GM18870 (cell line): ENCODE measurements at regions not wholly inside any gene's neighbourhood (a gene's known extent, or its start where the extent isn't known, plus 50 kb on each side); places are given as distances from the start of the nearest gene placed in this dataset.

ENCODE experiments used
- ATAC-seq: cut with Tn5 transposase; IDR thresholded peaks from one replicate; pipeline ENCODE4 v1.9.1; 2021; ENCODE audit warnings: moderate library complexity; ENCODE audit not compliant: unreplicated experiment

GRCh38 chr9:106310782-106311181 is 552.2 kb upstream of the ZNF462 start:
- peak; percentile 46 for ATAC-seq

- ATAC-seq, result no peak
These were observed 550.1 kb upstream of the ZNF462 start for GRCh38 chr9:106312906-106313305.

- ATAC-seq, result no peak
These were observed 548.5 kb upstream of the ZNF462 start for GRCh38 chr9:106314476-106314875.

GRCh38 chr9:106321394-106322180 is 541.4 kb upstream of the ZNF462 start:
- no peak for ATAC-seq

DNA sequence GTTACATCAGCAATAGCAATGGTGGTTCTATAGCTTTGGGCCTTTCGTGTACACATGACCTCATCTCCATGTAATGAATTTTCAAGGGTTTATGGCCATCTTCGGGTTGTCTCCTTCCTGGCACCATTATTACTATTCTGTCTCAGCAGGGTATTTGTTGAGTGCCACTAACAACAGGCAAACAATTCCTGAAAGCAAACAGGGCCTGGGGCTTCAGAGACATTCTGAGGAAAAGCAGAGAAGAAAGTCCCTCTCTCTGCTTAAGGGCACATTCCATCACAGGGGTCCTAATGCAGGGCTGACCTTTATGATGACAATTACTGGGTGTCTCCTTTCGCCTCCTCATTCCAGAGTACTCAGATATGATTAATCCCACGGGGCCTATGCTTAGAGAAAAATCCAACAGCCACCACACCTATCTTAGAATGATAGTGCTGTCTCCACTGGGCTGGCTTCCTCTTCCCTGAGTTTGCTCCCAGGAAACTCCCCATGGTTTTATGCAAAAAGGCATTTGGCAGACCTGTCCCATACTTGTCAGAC is 540.2 kb upstream of the ZNF462 start:
- no peak for ATAC-seq

GRCh38 chr9:106324053-106324585 is 538.8 kb upstream of the ZNF462 start:
- no peak for ATAC-seq

- no peak for ATAC-seq
These were observed 538.2 kb upstream of the ZNF462 start for GRCh38 chr9:106324591-106325280.

DNA sequence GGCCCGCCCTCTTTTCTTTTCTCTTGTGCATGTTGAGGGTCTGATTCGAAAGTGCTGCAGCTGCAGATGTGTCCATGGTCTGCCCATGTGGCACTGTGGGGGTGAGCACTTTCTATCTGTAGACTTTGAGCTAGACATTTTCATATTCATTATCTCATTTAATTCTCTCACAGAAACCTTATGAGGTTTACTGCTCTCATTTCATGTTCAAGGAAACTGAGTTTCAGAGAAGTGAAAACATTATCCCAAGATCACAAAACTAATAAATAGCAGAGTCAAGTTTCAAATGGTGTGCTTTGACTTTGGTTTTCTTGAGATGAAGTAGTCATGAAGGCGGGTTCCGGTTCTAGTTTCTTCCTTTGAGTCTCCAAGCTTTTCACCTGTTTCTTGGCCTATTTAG is 536.5 kb upstream of the ZNF462 start:
- no peak for ATAC-seq

GRCh38 chr9:106333481-106333880 is 529.5 kb upstream of the ZNF462 start:
- ATAC-seq, result no peak

GRCh38 chr9:106334081-106334480 is 528.9 kb upstream of the ZNF462 start:
- no peak for ATAC-seq

GRCh38 chr9:106339882-106340281 is 523.1 kb upstream of the ZNF462 start:
- no peak for ATAC-seq

DNA sequence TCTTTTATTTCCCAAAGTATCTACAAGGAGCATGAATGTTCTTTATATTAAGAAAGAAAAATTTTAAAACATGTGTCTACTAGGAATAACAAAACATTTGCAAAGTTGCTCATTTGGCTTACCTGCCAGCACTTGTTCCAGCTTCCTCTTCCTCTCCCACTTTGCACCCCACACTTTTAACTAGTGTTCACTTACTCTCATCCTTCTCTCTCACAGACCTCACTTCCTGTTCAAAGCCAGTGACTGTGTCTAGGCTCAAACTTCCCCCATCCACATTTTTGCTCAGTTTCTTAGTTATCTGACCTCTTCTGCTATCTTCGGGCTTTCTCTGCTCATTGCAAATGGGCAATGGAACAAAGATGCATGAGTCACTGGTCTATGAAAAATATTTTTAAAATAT is 512.2 kb upstream of the ZNF462 start:
- no peak for ATAC-seq

- ATAC-seq, result no peak
These were observed 506.0 kb upstream of the ZNF462 start for GRCh38 chr9:106356924-106357323.

DNA sequence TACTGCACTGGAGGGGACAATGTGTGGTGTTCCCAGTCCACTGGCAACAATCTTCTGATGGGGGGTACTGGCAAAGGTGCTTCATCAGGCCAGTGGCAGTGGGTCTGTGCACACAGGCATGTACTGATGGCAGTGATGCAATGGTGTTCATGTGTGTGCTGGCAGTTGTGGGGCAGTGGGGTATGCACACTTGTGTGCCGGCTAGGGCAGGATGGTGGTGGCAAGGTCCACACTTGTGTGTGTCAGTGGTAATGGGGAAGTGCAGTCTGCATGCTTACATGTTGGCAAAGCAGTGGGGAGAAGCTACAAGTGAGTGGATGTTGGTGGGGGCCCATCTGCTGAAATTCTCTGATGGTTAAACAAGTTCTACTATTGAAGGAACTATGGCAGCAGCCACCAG is 504.6 kb upstream of the ZNF462 start:
- ATAC-seq, result no peak

DNA sequence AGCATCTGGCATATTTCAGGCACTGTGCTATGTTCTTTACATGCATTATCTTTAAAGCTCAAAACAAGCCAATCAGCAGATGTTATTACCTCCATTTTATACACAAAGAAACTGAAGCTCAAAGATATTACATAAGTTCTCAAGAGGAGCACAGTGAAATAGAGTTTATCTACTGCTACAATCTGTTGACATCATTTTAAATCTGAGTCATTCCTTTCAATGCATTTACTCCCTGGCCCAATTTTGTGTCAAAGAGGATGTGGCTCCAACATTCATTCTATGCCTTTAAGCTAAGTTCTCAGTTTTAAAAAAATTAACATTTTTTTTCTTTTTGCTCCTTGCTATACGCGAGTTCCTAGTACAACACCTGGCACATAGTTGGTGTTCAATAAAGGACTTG is 486.3 kb upstream of the ZNF462 start:
- no peak for ATAC-seq

- ATAC-seq, result no peak
These were observed 479.9 kb upstream of the ZNF462 start for GRCh38 chr9:106383072-106383471.

DNA sequence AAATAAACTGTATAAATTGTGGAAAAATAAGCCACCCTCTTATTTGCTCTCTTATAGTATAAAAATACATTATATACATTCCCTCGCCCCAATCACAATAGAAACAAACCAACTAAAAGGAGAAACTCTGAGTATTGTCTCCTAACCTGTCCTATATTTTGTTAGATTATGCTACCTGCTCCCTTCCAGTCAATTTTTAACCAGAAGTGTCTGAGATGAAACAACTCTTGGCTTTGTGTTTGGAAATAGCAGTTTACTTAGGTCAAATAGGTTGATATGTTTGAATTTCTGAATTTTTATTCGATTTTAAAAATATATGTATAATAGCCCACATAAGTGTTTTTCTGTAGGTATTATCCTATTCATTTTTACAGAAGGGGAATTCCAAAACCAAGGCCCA is 475.0 kb upstream of the ZNF462 start:
- no peak for ATAC-seq

GRCh38 chr9:106393226-106393625 is 469.7 kb upstream of the ZNF462 start:
- ATAC-seq, result no peak

DNA sequence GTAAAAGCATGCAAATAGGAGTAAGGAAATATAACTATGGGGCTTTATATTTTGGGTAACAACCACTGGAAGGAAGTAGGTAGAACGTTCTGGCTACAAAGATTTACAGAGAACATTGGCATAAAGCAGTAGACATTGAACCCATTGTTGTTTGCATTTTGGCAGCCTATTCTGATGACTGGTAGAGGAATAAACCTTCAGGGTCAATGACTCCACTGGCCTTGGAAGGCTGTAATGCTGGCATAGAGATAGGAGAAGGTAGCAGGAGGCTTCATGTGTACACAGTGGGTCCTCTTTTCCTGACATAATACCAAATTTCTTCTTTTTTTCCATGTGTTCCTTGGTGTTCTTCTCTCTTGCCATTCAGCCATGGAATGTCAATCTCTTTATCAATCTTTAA is 462.8 kb upstream of the ZNF462 start:
- ATAC-seq, result no peak

GRCh38 chr9:106400950-106401349 is 462.0 kb upstream of the ZNF462 start:
- no peak for ATAC-seq

DNA sequence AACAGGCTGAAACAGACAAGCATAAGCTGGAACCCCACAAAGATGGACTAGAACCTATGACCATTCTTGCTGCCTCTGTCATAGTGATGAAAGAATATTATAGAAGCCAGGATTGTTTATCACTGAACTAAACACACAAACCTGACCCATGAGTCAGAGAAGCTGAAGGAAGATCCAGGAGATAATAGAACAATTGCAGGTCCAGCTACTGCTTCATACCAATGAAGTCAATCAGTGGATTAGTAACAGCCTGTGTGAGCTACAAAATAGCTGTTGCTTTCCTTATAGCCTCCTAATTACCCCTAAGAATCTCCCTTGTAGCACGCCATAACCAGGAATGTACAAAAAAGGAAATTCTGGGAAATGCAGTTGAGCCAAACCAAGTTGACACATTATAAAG is 459.9 kb upstream of the ZNF462 start:
- ATAC-seq, result no peak

GRCh38 chr9:106404137-106404536 is 458.8 kb upstream of the ZNF462 start:
- no peak for ATAC-seq
